Memory B cell (primary cell): ENCODE measurements at regions not wholly inside any gene's neighbourhood (a gene's known extent, or its start where the extent isn't known, plus 50 kb on each side); places are given as distances from the start of the nearest gene placed in this dataset.

Experiments used
- ATAC-seq: fragments of 150-1000 bp; cut with Tn5 transposase; 2 replicates; pipeline ENCODE4 v1.10.0; 2021; ENCODE audit warnings: low read depth, mild to moderate bottlenecking, moderate library complexity
- DNase-seq, 2 donors: peaks; one replicate each; pipeline ENCODE4 v3.0.0; 2022; ENCODE audit warnings: low spot score in 2 of 2
- H3K27ac Mint-ChIP-seq: one replicate; pipeline ENCODE4 v1.8.0; 2022; ENCODE audit warnings: mild to moderate bottlenecking, moderate library complexity, mixed read lengths
- H3K27me3 Mint-ChIP-seq: one replicate; pipeline ENCODE4 v1.8.0; 2022; ENCODE audit warnings: mixed read lengths
- H3K36me3 Mint-ChIP-seq: one replicate; pipeline ENCODE4 v1.8.0; 2022; ENCODE audit warnings: mild to moderate bottlenecking, mixed read lengths
- H3K4me1 Mint-ChIP-seq: one replicate; pipeline ENCODE4 v1.8.0; 2022; ENCODE audit warnings: mixed read lengths
- H3K4me3 Mint-ChIP-seq: one replicate; pipeline ENCODE4 v1.8.0; 2022; ENCODE audit warnings: mild to moderate bottlenecking, moderate library complexity, mixed read lengths
- H3K9me3 Mint-ChIP-seq: one replicate; pipeline ENCODE4 v1.8.0; 2022; ENCODE audit warnings: mixed read lengths

- no peak overlapping the region for H3K4me3 Mint-ChIP-seq
- no peaks in the 10 kb centered on the region for H3K4me1 Mint-ChIP-seq
- no peak for ATAC-seq
- H3K9me3 Mint-ChIP-seq: peaks cover 13% of the 10 kb centered on the region
- H3K27me3 Mint-ChIP-seq: peaks cover 7% of the 10 kb centered on the region
- H3K36me3 Mint-ChIP-seq: peaks cover 2% of the 10 kb centered on the region
- no peak for DNase-seq
- H3K27ac Mint-ChIP-seq: no peak overlapping the region
These were observed 154.4 kb downstream of the RPAP3 start for GRCh38 chr12:47551426-47551851.

DNA sequence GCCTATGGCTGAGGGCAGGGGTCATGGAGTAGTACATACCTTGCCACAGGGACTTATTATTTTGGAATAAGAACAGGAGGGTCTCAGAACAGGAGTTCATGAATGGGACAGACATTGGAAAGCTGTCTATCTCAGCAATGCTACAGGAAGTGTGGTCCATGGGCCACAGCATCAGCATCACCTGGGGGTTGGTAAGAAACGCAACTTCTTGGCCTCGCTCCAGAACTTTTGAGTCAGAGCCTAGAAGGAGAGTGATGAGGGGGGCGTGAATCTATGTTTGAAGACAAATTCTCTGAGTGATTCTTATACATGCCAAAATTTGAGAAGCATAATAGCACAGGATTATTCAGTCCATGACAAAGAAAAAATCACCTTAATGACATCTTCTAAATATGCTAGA, 156.6 kb downstream of the RPAP3 start:
- Mint-ChIP-seq H3K4me1 (peaks cover 6% of the 10 kb centered on the region), H3K9me3 (peaks cover 11% of the 10 kb centered on the region), H3K27me3 (peaks cover 7% of the 10 kb centered on the region), H3K27ac (no peak overlapping the region), H3K36me3 (peaks cover 2% of the 10 kb centered on the region), H3K4me3 (no peak overlapping the region)
- no peak for DNase-seq
- ATAC-seq: no peak

DNA sequence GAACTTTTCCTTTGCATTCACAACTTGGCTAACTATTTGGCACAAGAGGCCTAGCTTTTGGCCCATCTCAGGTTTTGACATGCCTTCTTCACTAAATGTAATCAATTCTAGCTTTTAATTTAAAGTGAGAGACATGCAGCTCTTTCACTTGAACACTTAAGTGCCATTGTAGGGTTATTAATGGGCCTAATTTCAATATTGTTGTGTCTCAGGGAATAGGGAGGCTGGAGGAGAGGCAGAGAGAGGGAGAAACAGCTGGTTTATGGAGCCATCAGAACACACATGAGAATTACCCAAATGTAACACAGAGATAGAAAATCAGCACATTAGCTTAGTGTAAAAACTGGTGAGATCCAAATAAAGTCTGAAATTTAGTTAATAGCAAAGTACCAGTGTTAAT, 157.4 kb downstream of the RPAP3 start:
- H3K4me3 Mint-ChIP-seq: no peak overlapping the region
- peaks cover 2% of the 10 kb centered on the region for H3K36me3 Mint-ChIP-seq
- H3K27me3 Mint-ChIP-seq: peaks cover 7% of the 10 kb centered on the region
- ATAC-seq: no peak
- peaks cover 6% of the 10 kb centered on the region for H3K9me3 Mint-ChIP-seq
- H3K4me1 Mint-ChIP-seq: peaks cover 6% of the 10 kb centered on the region
- DNase-seq: no peak
- peak overlapping the region; percentile 13 for H3K27ac Mint-ChIP-seq

DNA sequence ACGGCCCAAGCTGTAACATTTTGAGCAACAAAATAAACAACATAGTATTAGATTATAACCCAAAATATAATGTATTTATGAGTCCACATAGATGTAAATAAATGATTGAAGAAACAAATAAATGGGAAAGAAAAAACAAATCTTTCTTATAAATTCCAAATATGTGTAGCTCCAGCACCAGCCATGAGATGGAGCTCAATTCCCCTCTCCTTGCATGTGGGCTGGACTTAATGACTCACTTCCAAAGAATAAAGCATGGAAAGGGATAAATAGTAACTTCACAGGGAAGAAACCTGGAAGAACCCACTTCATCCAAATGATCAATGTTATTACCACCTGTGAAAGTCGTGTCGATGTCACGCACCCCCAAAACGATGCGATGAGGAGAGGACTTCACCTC, 158.8 kb downstream of the RPAP3 start:
- H3K4me1 Mint-ChIP-seq: peaks cover 6% of the 10 kb centered on the region
- no peak for ATAC-seq
- H3K36me3 Mint-ChIP-seq: no peaks in the 10 kb centered on the region
- H3K4me3 Mint-ChIP-seq: no peak overlapping the region
- H3K9me3 Mint-ChIP-seq: no peaks in the 10 kb centered on the region
- no peak overlapping the region for H3K27ac Mint-ChIP-seq
- DNase-seq: no peak
- H3K27me3 Mint-ChIP-seq: peaks cover 9% of the 10 kb centered on the region

- Mint-ChIP-seq H3K27ac (no peak overlapping the region), H3K27me3 (peaks cover 11% of the 10 kb centered on the region), H3K36me3 (no peaks in the 10 kb centered on the region), H3K4me1 (peaks cover 6% of the 10 kb centered on the region), H3K4me3 (no peak overlapping the region), H3K9me3 (no peaks in the 10 kb centered on the region)
- no peak for DNase-seq
- ATAC-seq: no peak
These were observed 159.8 kb downstream of the RPAP3 start for GRCh38 chr12:47545938-47546609.

GRCh38 chr12:47534695-47535094, 171.1 kb downstream of the RPAP3 start:
- H3K27me3 Mint-ChIP-seq: peaks cover 19% of the 10 kb centered on the region
- H3K9me3 Mint-ChIP-seq: peaks cover 16% of the 10 kb centered on the region
- H3K27ac Mint-ChIP-seq: no peak overlapping the region
- H3K4me1 Mint-ChIP-seq: no peaks in the 10 kb centered on the region
- DNase-seq: no peak
- no peak for ATAC-seq
- no peak overlapping the region for H3K4me3 Mint-ChIP-seq
- H3K36me3 Mint-ChIP-seq: peaks cover 8% of the 10 kb centered on the region

GRCh38 chr12:47530050-47530449, 175.8 kb downstream of the RPAP3 start:
- no peak overlapping the region for H3K4me3 Mint-ChIP-seq
- DNase-seq (no peak), ATAC-seq (no peak)
- no peaks in the 10 kb centered on the region for H3K4me1 Mint-ChIP-seq
- H3K27ac Mint-ChIP-seq: no peak overlapping the region
- peaks cover 22% of the 10 kb centered on the region for H3K27me3 Mint-ChIP-seq
- peaks cover 23% of the 10 kb centered on the region for H3K9me3 Mint-ChIP-seq
- H3K36me3 Mint-ChIP-seq: peaks cover 14% of the 10 kb centered on the region

DNA sequence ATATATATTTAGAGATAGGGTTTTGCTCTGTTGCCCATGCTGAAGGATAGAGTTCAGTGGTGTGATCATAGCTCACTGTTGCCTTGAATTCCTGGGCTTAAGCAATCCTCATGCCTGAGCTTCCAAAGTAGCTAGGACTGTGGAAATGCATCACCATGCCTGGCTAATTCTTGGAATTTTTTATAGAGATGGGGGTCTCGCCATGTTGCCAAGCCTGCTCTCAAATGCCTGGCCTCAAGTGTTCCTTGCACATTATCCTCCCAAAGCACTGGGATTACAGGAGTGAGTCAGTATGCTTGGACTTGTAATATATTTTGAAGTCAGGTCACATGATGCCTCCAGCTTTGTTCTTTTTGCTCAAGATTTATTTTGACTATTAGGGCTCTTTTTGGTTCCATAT, 178.0 kb downstream of the RPAP3 start:
- peaks cover 21% of the 10 kb centered on the region for H3K27me3 Mint-ChIP-seq
- H3K9me3 Mint-ChIP-seq: peaks cover 22% of the 10 kb centered on the region
- H3K4me3 Mint-ChIP-seq: no peak overlapping the region
- peaks cover 12% of the 10 kb centered on the region for H3K36me3 Mint-ChIP-seq
- ATAC-seq: no peak
- H3K4me1 Mint-ChIP-seq: no peaks in the 10 kb centered on the region
- H3K27ac Mint-ChIP-seq: no peak overlapping the region
- no peak for DNase-seq

- H3K4me3 Mint-ChIP-seq: no peak overlapping the region
- no peak overlapping the region for H3K27ac Mint-ChIP-seq
- peaks cover 6% of the 10 kb centered on the region for H3K27me3 Mint-ChIP-seq
- no peak for DNase-seq
- H3K9me3 Mint-ChIP-seq: peaks cover 15% of the 10 kb centered on the region
- no peak for ATAC-seq
- peaks cover 3% of the 10 kb centered on the region for H3K36me3 Mint-ChIP-seq
- H3K4me1 Mint-ChIP-seq: no peaks in the 10 kb centered on the region
These were observed 185.8 kb downstream of the RPAP3 start for GRCh38 chr12:47520029-47520428.

GRCh38 chr12:47517122-47517521, 188.7 kb downstream of the RPAP3 start:
- H3K4me3 Mint-ChIP-seq: no peak overlapping the region
- no peaks in the 10 kb centered on the region for H3K4me1 Mint-ChIP-seq
- no peaks in the 10 kb centered on the region for H3K27me3 Mint-ChIP-seq
- DNase-seq: no peak
- no peak for ATAC-seq
- H3K36me3 Mint-ChIP-seq: peaks cover 8% of the 10 kb centered on the region
- peaks cover 24% of the 10 kb centered on the region for H3K9me3 Mint-ChIP-seq
- H3K27ac Mint-ChIP-seq: no peak overlapping the region

DNA sequence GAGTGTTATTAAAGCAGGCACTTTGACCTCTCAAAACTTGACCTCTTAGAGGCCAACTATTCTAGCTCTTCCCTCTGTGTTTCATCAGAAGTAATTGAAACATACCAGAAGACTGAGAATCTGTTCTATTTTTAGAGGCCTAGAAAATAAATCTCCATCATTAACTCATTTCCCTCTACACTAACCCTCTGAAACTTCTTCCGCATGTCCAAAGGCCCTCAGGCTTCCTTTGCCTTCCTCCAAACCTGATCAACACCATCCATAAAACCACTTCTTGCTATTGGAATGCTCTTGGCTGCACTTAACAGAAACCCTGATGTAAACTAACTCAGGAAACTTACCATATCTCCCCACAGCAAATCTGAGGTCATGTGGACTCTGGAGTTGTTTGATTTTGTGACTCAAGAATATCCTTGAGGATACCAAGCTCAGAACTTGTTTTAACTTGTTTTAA, 196.4 kb downstream of the RPAP3 start:
- Mint-ChIP-seq H3K27ac (no peak overlapping the region), H3K36me3 (peaks cover 3% of the 10 kb centered on the region), H3K9me3 (peaks cover 5% of the 10 kb centered on the region), H3K27me3 (no peaks in the 10 kb centered on the region), H3K4me1 (no peaks in the 10 kb centered on the region), H3K4me3 (no peak overlapping the region)
- ATAC-seq: no peak
- no peak for DNase-seq

DNA sequence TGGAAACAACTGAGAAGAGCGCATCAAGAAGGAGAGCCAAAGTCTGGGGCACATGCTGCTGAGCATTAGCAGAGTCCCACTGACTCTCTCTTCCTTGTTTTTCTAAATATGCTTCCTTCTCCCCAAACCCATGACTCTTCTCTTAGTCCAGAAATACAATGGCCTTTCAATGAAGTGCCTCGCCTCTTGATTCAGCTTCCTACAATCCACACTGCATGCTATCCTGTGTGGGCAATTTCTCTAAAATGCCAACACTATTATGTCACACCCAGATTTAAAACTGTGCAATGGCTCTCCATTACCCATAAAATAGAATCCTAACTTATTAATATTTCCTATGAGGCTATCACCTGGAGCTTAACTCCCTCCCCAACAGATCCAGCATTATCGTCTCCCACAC, 198.6 kb downstream of the RPAP3 start:
- Mint-ChIP-seq H3K27me3 (peaks cover 4% of the 10 kb centered on the region), H3K36me3 (no peaks in the 10 kb centered on the region), H3K4me3 (no peak overlapping the region), H3K27ac (no peak overlapping the region), H3K4me1 (no peaks in the 10 kb centered on the region), H3K9me3 (peaks cover 3% of the 10 kb centered on the region)
- ATAC-seq (no peak), DNase-seq (no peak)

DNA sequence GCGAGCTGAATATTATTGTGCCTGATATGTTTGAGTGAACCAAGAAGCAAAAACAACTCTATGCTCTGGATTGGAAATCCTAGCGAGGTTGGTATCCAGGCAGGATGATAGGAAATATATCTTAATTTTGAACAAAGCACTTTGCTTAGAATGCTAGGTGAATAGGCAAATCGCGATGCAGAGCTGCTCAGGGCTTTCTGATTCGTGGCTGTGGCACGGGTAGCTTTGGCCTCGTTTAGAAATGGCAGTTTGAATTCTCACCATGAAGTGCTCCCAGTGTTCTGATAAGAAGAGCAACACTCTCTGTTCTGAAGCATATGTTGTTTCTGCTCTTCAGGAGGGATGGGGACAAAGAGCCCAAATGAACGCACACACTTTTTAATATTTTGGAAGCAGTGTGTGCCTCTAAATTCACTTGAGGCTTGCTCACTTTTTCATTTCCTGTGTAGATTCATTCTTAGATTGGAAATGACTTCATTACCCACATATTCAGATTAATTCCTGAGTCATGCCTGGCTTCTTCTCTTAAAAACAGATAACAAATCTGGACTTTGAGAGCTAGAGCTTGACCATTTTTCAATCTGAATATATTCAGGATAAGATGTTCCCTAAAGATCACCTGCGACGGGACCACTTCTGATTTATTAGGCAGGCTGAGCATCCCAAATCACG, 200.9 kb downstream of the RPAP3 start:
- ATAC-seq (no peak), DNase-seq (no peak)
- peaks cover 10% of the 10 kb centered on the region for H3K27me3 Mint-ChIP-seq
- no peak overlapping the region for H3K4me3 Mint-ChIP-seq
- no peaks in the 10 kb centered on the region for H3K36me3 Mint-ChIP-seq
- H3K27ac Mint-ChIP-seq: no peak overlapping the region
- peaks cover 3% of the 10 kb centered on the region for H3K9me3 Mint-ChIP-seq
- H3K4me1 Mint-ChIP-seq: no peaks in the 10 kb centered on the region

DNA sequence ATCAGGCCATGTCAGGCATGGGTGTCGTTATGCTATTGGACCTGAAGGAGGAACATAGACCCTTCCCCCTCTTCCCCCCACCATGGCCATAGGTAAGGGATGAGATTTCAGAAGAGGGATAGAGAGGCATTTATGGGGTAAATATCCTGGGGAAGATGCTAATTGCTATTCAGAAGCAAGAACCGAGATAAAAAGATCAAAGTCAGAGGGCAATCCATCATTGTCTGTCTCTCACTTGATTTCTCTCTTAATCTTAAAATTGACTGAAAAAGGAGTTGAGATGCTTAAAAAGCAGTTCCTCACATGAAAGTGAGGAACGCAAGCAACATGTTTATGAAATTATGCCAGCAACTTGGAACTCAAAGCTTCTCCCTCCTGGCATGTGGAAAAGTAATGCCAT, 212.0 kb downstream of the RPAP3 start:
- DNase-seq: no peak
- Mint-ChIP-seq H3K27me3 (peaks cover 15% of the 10 kb centered on the region), H3K9me3 (peaks cover 3% of the 10 kb centered on the region), H3K4me1 (no peaks in the 10 kb centered on the region), H3K27ac (no peak overlapping the region), H3K36me3 (peaks cover 2% of the 10 kb centered on the region), H3K4me3 (no peak overlapping the region)
- ATAC-seq: no peak
